Kasumi-1 (cell line): ENCODE measurements at regions not wholly inside any gene's neighbourhood (a gene's known extent, or its start where the extent isn't known, plus 50 kb on each side); places are given as distances from the start of the nearest gene placed in this dataset.
"Not testable (repeated sequence)": the region's sequence is repeated elsewhere in the genome, so short reads cannot be mapped to it uniquely, and the experiment has no call there.

Experiments used
- DNase-seq, 2 experiments: peaks; one replicate each; lab custom pipeline; 2025; lab: John Stamatoyannopoulos, UW

- DNase-seq: no peak
These were observed 254.9 kb upstream of the PCDH20 start for GRCh38 chr13:61670384-61671161.

GRCh38 chr13:61664801-61665705 is 249.4 kb upstream of the PCDH20 start:
- DNase-seq: no peak

- no peak for DNase-seq
These were observed 238.8 kb upstream of the PCDH20 start for GRCh38 chr13:61654481-61654880.

GRCh38 chr13:61648547-61648946 is 232.9 kb upstream of the PCDH20 start:
- no peak for DNase-seq

- DNase-seq: no peak
These were observed 196.5 kb upstream of the PCDH20 start for GRCh38 chr13:61612192-61612591.

- DNase-seq: no peak
These were observed 192.5 kb upstream of the PCDH20 start for GRCh38 chr13:61608138-61608537.

GRCh38 chr13:61600360-61601033 is 184.8 kb upstream of the PCDH20 start:
- no peak for DNase-seq

GRCh38 chr13:61592489-61592888 is 176.8 kb upstream of the PCDH20 start:
- no peak for DNase-seq

GRCh38 chr13:61575973-61576372 is 160.3 kb upstream of the PCDH20 start:
- DNase-seq: no peak

- DNase-seq: no peak
These were observed 148.0 kb upstream of the PCDH20 start for GRCh38 chr13:61563645-61564044.

GRCh38 chr13:61546911-61547310 is 131.3 kb upstream of the PCDH20 start:
- no peak for DNase-seq

GRCh38 chr13:61546413-61546812 is 130.8 kb upstream of the PCDH20 start:
- DNase-seq: no peak

GRCh38 chr13:61536433-61536832 is 120.8 kb upstream of the PCDH20 start:
- no peak for DNase-seq

- peak; percentile 39 to 62 for DNase-seq
These were observed 115.9 kb upstream of the PCDH20 start for GRCh38 chr13:61531383-61532065.

- not testable (repeated sequence) for DNase-seq
These were observed 103.6 kb upstream of the PCDH20 start for GRCh38 chr13:61519214-61519613.

GRCh38 chr13:61508936-61509335 is 93.3 kb upstream of the PCDH20 start:
- no peak for DNase-seq

GRCh38 chr13:61500176-61500575 is 84.5 kb upstream of the PCDH20 start:
- no peak for DNase-seq

GRCh38 chr13:61495648-61496047 is 80.0 kb upstream of the PCDH20 start:
- DNase-seq: no peak

- DNase-seq: not testable (repeated sequence)
These were observed 77.9 kb upstream of the PCDH20 start for GRCh38 chr13:61493556-61493955.

GRCh38 chr13:61486496-61486895 is 70.8 kb upstream of the PCDH20 start:
- DNase-seq: no peak

- no peak for DNase-seq
These were observed 69.6 kb upstream of the PCDH20 start for GRCh38 chr13:61485128-61485765.
